GM23338 (cell line): ENCODE measurements at regions not wholly inside any gene's neighbourhood (a gene's known extent, or its start where the extent isn't known, plus 50 kb on each side); places are given as distances from the start of the nearest gene placed in this dataset.

Experiments
- ATAC-seq: fragments of 200-7000 bp; cut with Tn5 transposase; 3 replicates; pipeline ENCODE4 v1.9.1; 2020
- DNase-seq: peaks from one replicate; pipeline ENCODE4 v3.0.0-alpha.2; 2015; ENCODE audit warnings: low spot score
- H2AFZ ChIP-seq: fragments of 200-600 bp; sonication (generic); 2 replicates; pipeline ENCODE4 v1.8.0; 2016; ENCODE audit warnings: antibody characterized with exemption, mild to moderate bottlenecking, moderate library complexity
- H3F3A ChIP-seq: fragments of 200-600 bp; sonication (generic); replicated peaks from 2 replicates; pipeline ENCODE4 v1.8.0; 2017; ENCODE audit warnings: antibody characterized with exemption, mixed run types, low read depth
- H3K27ac ChIP-seq: fragments of 200-600 bp; sonication (generic); 2 replicates; pipeline ENCODE4 v1.6.1; 2016; ENCODE audit warnings: low read depth
- H3K27me3 ChIP-seq: fragments of 200-600 bp; sonication (generic); 2 replicates; pipeline ENCODE4 v1.8.0; 2016; ENCODE audit warnings: mild to moderate bottlenecking, mixed run types, moderate library complexity; ENCODE audit not compliant: insufficient read depth
- H3K36me3 ChIP-seq: fragments of 200-600 bp; sonication (generic); 2 replicates; pipeline ENCODE4 v1.8.0; 2016; ENCODE audit warnings: mild to moderate bottlenecking; ENCODE audit not compliant: insufficient read depth
- H3K4me1 ChIP-seq: fragments of 200-600 bp; sonication (generic); 2 replicates; pipeline ENCODE4 v1.8.0; 2016; ENCODE audit warnings: mild to moderate bottlenecking, moderate library complexity; ENCODE audit not compliant: insufficient read depth
- H3K4me2 ChIP-seq: fragments of 200-600 bp; sonication (generic); 2 replicates; pipeline ENCODE4 v1.7.1; 2017; ENCODE audit warnings: mixed run types
- H3K4me3 ChIP-seq: fragments of 200-600 bp; sonication (generic); 2 replicates; pipeline ENCODE4 v1.6.1; 2016; ENCODE audit warnings: mixed run types
- H3K79me2 ChIP-seq: fragments of 200-600 bp; sonication (generic); replicated peaks from 2 replicates; pipeline ENCODE4 v1.8.0; 2017; ENCODE audit warnings: mild to moderate bottlenecking; ENCODE audit not compliant: insufficient read depth
- H3K9me2 ChIP-seq: fragments of 200-600 bp; sonication (generic); 2 replicates; pipeline ENCODE4 v1.8.0; 2017; ENCODE audit not compliant: insufficient read depth
- H4K20me1 ChIP-seq: fragments of 200-600 bp; sonication (generic); replicated peaks from 2 replicates; pipeline ENCODE4 v1.8.0; 2017; ENCODE audit warnings: mild to moderate bottlenecking; ENCODE audit not compliant: insufficient read depth
- H3K27ac Mint-ChIP-seq: 2 replicates; pipeline ENCODE4 v1.8.0; 2020; ENCODE audit warnings: inconsistent platforms, mild to moderate bottlenecking, moderate library complexity, mixed read lengths
- H3K27me3 Mint-ChIP-seq: 3 replicates; pipeline ENCODE4 v1.8.0; 2022; ENCODE audit warnings: low read depth, mild to moderate bottlenecking, moderate library complexity, mixed read lengths, inconsistent platforms; ENCODE audit not compliant: insufficient read depth, poor library complexity
- H3K36me3 Mint-ChIP-seq: 3 replicates; pipeline ENCODE4 v1.8.0; 2021; ENCODE audit warnings: low read depth, mild to moderate bottlenecking, inconsistent platforms, moderate library complexity, mixed read lengths
- H3K4me1 Mint-ChIP-seq: 3 replicates; pipeline ENCODE4 v1.8.0; 2020; ENCODE audit warnings: mild to moderate bottlenecking, inconsistent platforms, mixed read lengths
- H3K4me3 Mint-ChIP-seq: 3 replicates; pipeline ENCODE4 v1.8.0; 2021; ENCODE audit warnings: moderate library complexity, mild to moderate bottlenecking, inconsistent platforms, mixed read lengths
- H3K9me3 Mint-ChIP-seq: 3 replicates; pipeline ENCODE4 v1.8.0; 2020; ENCODE audit warnings: moderate library complexity, mild to moderate bottlenecking, inconsistent platforms, mixed read lengths
- CREB1 ChIP-seq: fragments of 250-450 bp; sonication (Bioruptor Pico); IDR thresholded peaks from 2 replicates; pipeline ENCODE4 v1.5.0; 2020; ENCODE audit warnings: low read depth, mild to moderate bottlenecking, moderate library complexity
- CTCF ChIP-seq, 2 experiments: fragments of 200-600 bp in 1 of 2; sonication (generic) in 1 of 2; conservative IDR thresholded peaks; 2 replicates each; pipeline versions ENCODE4 v1.5.1 to v1.6.1; 2016 to 2017; ENCODE audit warnings: antibody characterized with exemption in 2 of 2, low read depth in 2 of 2, mild to moderate bottlenecking in 2 of 2, moderate library complexity in 1 of 2
- ETS1 ChIP-seq: IDR thresholded peaks from 2 replicates; pipeline ENCODE4 v1.6.1; 2016; ENCODE audit warnings: antibody characterized with exemption
- EZH2 ChIP-seq: fragments of 200-600 bp; sonication (generic); IDR thresholded peaks from one replicate; pipeline ENCODE4 v1.8.0; 2017; ENCODE audit warnings: antibody characterized with exemption, mild to moderate bottlenecking, low read depth; ENCODE audit not compliant: unreplicated experiment
- EZH2phosphoT487 ChIP-seq: fragments of 200-600 bp; sonication (generic); IDR thresholded peaks from one replicate; pipeline ENCODE4 v1.8.1; 2018; ENCODE audit warnings: antibody characterized with exemption; ENCODE audit not compliant: unreplicated experiment
- JUNB ChIP-seq: IDR thresholded peaks from one replicate; pipeline ENCODE4 v1.6.1; 2016; ENCODE audit warnings: antibody characterized with exemption; ENCODE audit not compliant: unreplicated experiment
- NANOG ChIP-seq: IDR thresholded peaks from 2 replicates; pipeline ENCODE4 v1.6.1; 2016; ENCODE audit warnings: antibody characterized with exemption, borderline replicate concordance
- POLR2AphosphoS5 ChIP-seq: IDR thresholded peaks from 2 replicates; pipeline ENCODE4 v1.6.1; 2016; ENCODE audit warnings: antibody characterized with exemption, low read depth
- REST ChIP-seq: IDR thresholded peaks from one replicate; pipeline ENCODE4 v1.6.1; 2018; ENCODE audit warnings: antibody characterized with exemption; ENCODE audit not compliant: unreplicated experiment
- STAT1 ChIP-seq: IDR thresholded peaks from one replicate; pipeline ENCODE4 v1.6.1; 2016; ENCODE audit warnings: antibody characterized with exemption; ENCODE audit not compliant: unreplicated experiment
- ZNF114 ChIP-seq: fragments of 250-450 bp; sonication (Bioruptor Pico); IDR thresholded peaks from 2 replicates; pipeline ENCODE4 v1.5.0; 2020; ENCODE audit warnings: mild to moderate bottlenecking, moderate library complexity
- ZNF331 ChIP-seq: fragments of 250-450 bp; sonication (Bioruptor Pico); IDR thresholded peaks from 2 replicates; pipeline ENCODE4 v1.5.0; 2020; ENCODE audit warnings: low read depth, mild to moderate bottlenecking, moderate library complexity
- ZNF462 ChIP-seq: fragments of 250-450 bp; sonication (Bioruptor Pico); IDR thresholded peaks from 2 replicates; pipeline ENCODE4 v1.5.0; 2020; ENCODE audit warnings: mild to moderate bottlenecking, moderate library complexity

- DNase-seq (no peak), ATAC-seq (no peak)
- Histone ChIP-seq H3K36me3 (no peaks in the 10 kb centered on the region), H3K4me3 (no peak overlapping the region), H3K27ac (no peak overlapping the region), H3K4me1 (peaks cover 4% of the 10 kb centered on the region; the same call in 1 of the 2 replicates), H3K4me2 (no peak overlapping the region), H2AFZ (no peak overlapping the region), H3K27me3 (no peaks in the 10 kb centered on the region), H3K9me2 (peaks cover 10% of the 10 kb centered on the region; the same call in 1 of the 2 replicates), H3F3A (no peaks in the 10 kb centered on the region), H4K20me1 (no peaks in the 10 kb centered on the region), H3K79me2 (no peaks in the 10 kb centered on the region)
- no peak for TF ChIP-seq ZNF462
- TF ChIP-seq JUNB: no peak
- no peak for TF ChIP-seq CTCF (conservative IDR thresholded peaks at IDR 0.05; ENCODE audit: low read depth in 2 of 2)
- TF ChIP-seq EZH2phosphoT487: no peak
- no peak for TF ChIP-seq EZH2
- TF ChIP-seq REST: no peak
- TF ChIP-seq STAT1: no peak
- TF ChIP-seq POLR2AphosphoS5: no peak
- no peak for TF ChIP-seq ETS1
- TF ChIP-seq NANOG: no peak
- no peak for TF ChIP-seq ZNF331 (CRISPR knock-in tag)
- no peak for TF ChIP-seq CREB1 (CRISPR knock-in tag)
- no peak for TF ChIP-seq ZNF114 (CRISPR knock-in tag)
- H3K27me3 Mint-ChIP-seq: peaks cover 4% of the 10 kb centered on the region
- H3K4me3 Mint-ChIP-seq: no peak overlapping the region
- no peaks in the 10 kb centered on the region for H3K9me3 Mint-ChIP-seq
- H3K27ac Mint-ChIP-seq: no peak overlapping the region
- no peaks in the 10 kb centered on the region for H3K36me3 Mint-ChIP-seq
- peaks cover 8% of the 10 kb centered on the region for H3K4me1 Mint-ChIP-seq
Measured at GRCh38 chr18:51527826-51528225, 330.3 kb upstream of the MEX3C start.
